IMR-90 (cell line): ENCODE measurements at regions not wholly inside any gene's neighbourhood (a gene's known extent, or its start where the extent isn't known, plus 50 kb on each side); places are given as distances from the start of the nearest gene placed in this dataset.

Experiments
- ATAC-seq: fragments of 200-7000 bp; cut with Tn5 transposase; 2 replicates; pipeline ENCODE4 v1.9.1; 2020; ENCODE audit warnings: low read depth, mild to moderate bottlenecking, moderate library complexity
- BruUV-seq: library from RNA; stranded (reverse); fragments of 400-500 nt; replicated peaks from 2 replicates; lab custom pipeline; 2021; lab: Mats Ljungman, UMichigan
- CTCF ChIA-PET: fragments of 300-600 bp; formaldehyde crosslinking; extraction: SDS; loops from one replicate; lab custom pipeline; 2021; ENCODE audit warnings: antibody characterized with exemption; lab: Yijun Ruan, JAX
- POLR2A ChIA-PET: fragments of 300-600 bp; sonication (Branson Sonifier 250); formaldehyde crosslinking; loops from one replicate; lab custom pipeline; 2022; ENCODE audit warnings: antibody characterized with exemption; ENCODE audit not compliant: unreplicated experiment; lab: Charles Lee
- DNase-seq: peaks from one replicate; pipeline ENCODE4 v3.0.0; 2013
- H2AFZ ChIP-seq: replicated peaks from 2 replicates; pipeline ENCODE3; 2013; ENCODE audit warnings: low read length, mild to moderate bottlenecking; ENCODE audit not compliant: poor library complexity
- H2AK5ac ChIP-seq: 2 replicates; pipeline ENCODE4 v1.6.1; 2013; ENCODE audit warnings: low read depth, low read length, inconsistent platforms
- H2AK9ac ChIP-seq: replicated peaks from 2 replicates; pipeline ENCODE3; 2013; ENCODE audit warnings: mild to moderate bottlenecking, low read depth, low read length, moderate library complexity; ENCODE audit not compliant: poor library complexity
- H2BK120ac ChIP-seq: 2 replicates; pipeline ENCODE4 v1.6.1; 2013; ENCODE audit warnings: low read depth, low read length, inconsistent platforms
- H2BK15ac ChIP-seq: 3 replicates; pipeline ENCODE4 v1.6.1; 2013; ENCODE audit warnings: low read depth, low read length, inconsistent platforms
- H2BK20ac ChIP-seq: 2 replicates; pipeline ENCODE4 v1.6.1; 2013; ENCODE audit warnings: low read depth, mild to moderate bottlenecking, inconsistent platforms, low read length, moderate library complexity
- H2BK5ac ChIP-seq: 2 replicates; pipeline ENCODE4 v1.6.1; 2013; ENCODE audit warnings: mild to moderate bottlenecking, low read depth, low read length, inconsistent platforms; ENCODE audit not compliant: poor library complexity, severe bottlenecking
- H3K14ac ChIP-seq: replicated peaks from 2 replicates; pipeline ENCODE4 v1.6.1; 2013; ENCODE audit warnings: low read depth, low read length, inconsistent platforms
- H3K18ac ChIP-seq: 2 replicates; pipeline ENCODE4 v1.6.1; 2013; ENCODE audit warnings: low read depth, low read length, control low read depth
- H3K23ac ChIP-seq: 2 replicates; pipeline ENCODE4 v1.6.1; 2013; ENCODE audit warnings: low read depth, low read length, inconsistent platforms
- H3K27ac ChIP-seq: 2 replicates; pipeline ENCODE4 v1.5.1; 2013; ENCODE audit warnings: mild to moderate bottlenecking, control low read depth, low read length; ENCODE audit not compliant: insufficient read depth
- H3K27me3 ChIP-seq: 2 replicates; pipeline ENCODE4 v1.6.1; 2013; ENCODE audit warnings: low read length; ENCODE audit not compliant: control insufficient read depth, insufficient read depth
- H3K36me3 ChIP-seq: 2 replicates; pipeline ENCODE4 v1.6.1; 2013; ENCODE audit warnings: low read length, mixed read lengths; ENCODE audit not compliant: control insufficient read depth, insufficient read depth
- H3K4ac ChIP-seq: 2 replicates; pipeline ENCODE4 v1.6.1; 2013; ENCODE audit warnings: low read depth, low read length, inconsistent platforms
- H3K4me1 ChIP-seq: 2 replicates; pipeline ENCODE4 v1.6.1; 2013; ENCODE audit warnings: low read length, mixed read lengths; ENCODE audit not compliant: control insufficient read depth, insufficient read depth
- H3K4me2 ChIP-seq: 2 replicates; pipeline ENCODE4 v1.6.1; 2013; ENCODE audit warnings: low read depth, mild to moderate bottlenecking, control low read depth, low read length, moderate library complexity
- H3K4me3 ChIP-seq: 2 replicates; pipeline ENCODE4 v1.5.1; 2013; ENCODE audit warnings: low read depth, mild to moderate bottlenecking, control low read depth, low read length, moderate library complexity; ENCODE audit not compliant: insufficient read depth
- H3K56ac ChIP-seq: 2 replicates; pipeline ENCODE4 v1.6.1; 2013; ENCODE audit warnings: low read length, inconsistent platforms; ENCODE audit not compliant: insufficient read depth; ENCODE audit errors: extremely low read depth
- H3K79me1 ChIP-seq, 2 experiments: 2 replicates each; pipeline ENCODE4 v1.6.1; 2013; ENCODE audit warnings: low read length in 2 of 2, inconsistent platforms in 1 of 2, low read depth in 1 of 2
- H3K9ac ChIP-seq: 2 replicates; pipeline ENCODE4 v1.6.1; 2013; ENCODE audit warnings: low read depth, low read length, control low read depth
- H3K9me1 ChIP-seq: 2 replicates; pipeline ENCODE4 v1.6.1; 2013; ENCODE audit warnings: low read length, inconsistent platforms; ENCODE audit not compliant: insufficient read depth
- H3K9me3 ChIP-seq: 2 replicates; pipeline ENCODE4 v1.6.1; 2013; ENCODE audit warnings: low read length; ENCODE audit not compliant: control insufficient read depth, insufficient read depth
- H4K20me1 ChIP-seq: 2 replicates; pipeline ENCODE4 v1.6.1; 2013; ENCODE audit warnings: low read length, inconsistent platforms; ENCODE audit not compliant: insufficient read depth
- H4K5ac ChIP-seq: 2 replicates; pipeline ENCODE4 v1.6.1; 2013; ENCODE audit warnings: mild to moderate bottlenecking, low read depth, low read length, control low read depth
- H4K8ac ChIP-seq, 2 experiments: 2 replicates each; pipeline ENCODE4 v1.6.1; 2013; ENCODE audit warnings: low read depth in 2 of 2, low read length in 2 of 2, control low read depth in 1 of 2, inconsistent platforms in 1 of 2
- H4K91ac ChIP-seq: 2 replicates; pipeline ENCODE4 v1.6.1; 2013; ENCODE audit warnings: low read depth, low read length, inconsistent platforms; ENCODE audit not compliant: insufficient read depth
- CEBPB ChIP-seq: IDR thresholded peaks from 2 replicates; pipeline ENCODE4 v1.6.1; 2012; ENCODE audit warnings: low read depth, low read length, improper control_type of control experiment
- MAFK ChIP-seq: IDR thresholded peaks from 2 replicates; pipeline ENCODE4 v1.6.1; 2012; ENCODE audit warnings: low read depth, low read length, improper control_type of control experiment
- MXI1 ChIP-seq: IDR thresholded peaks from 2 replicates; pipeline ENCODE4 v1.6.1; 2012; ENCODE audit warnings: low read depth, mild to moderate bottlenecking, low read length, moderate library complexity, borderline replicate concordance
- NFE2L2 ChIP-seq: fragments of 150-350 bp; IDR thresholded peaks from 2 replicates; pipeline ENCODE4 v1.6.1; 2016; ENCODE audit warnings: low read depth, mild to moderate bottlenecking, low read length
- RAD21 ChIP-seq: IDR thresholded peaks from 2 replicates; pipeline ENCODE4 v1.6.1; 2012; ENCODE audit warnings: low read length, improper control_type of control experiment
- dilution Hi-C: fragments of 300-500 bp; cut with HindIII; formaldehyde crosslinking; loops from one replicate; pipeline ENCODE4 v1.14.3; 2018; ENCODE audit warnings: low sequenced_read_pairs; ENCODE audit not compliant: unreplicated experiment
- in situ Hi-C: fragments of 300-500 bp; cut with MboI; formaldehyde crosslinking; loops from 3 replicates; pipeline ENCODE4 v1.14.3; 2019; ENCODE audit warnings: low sequenced_read_pairs, inconsistent platforms, mixed read lengths
- intact Hi-C: fragments of 100-400 bp; cut with micrococcal nuclease; formaldehyde crosslinking; loops from 2 replicates; pipeline ENCODE4 v1.10.0; 2022

- no peak overlapping the region for H2AFZ ChIP-seq
- no peak overlapping the region for H3K14ac ChIP-seq
- no peak overlapping the region for H3K56ac ChIP-seq
- H2BK15ac ChIP-seq = no peak overlapping the region
- in situ Hi-C loops = no loop called here
- DNase-seq = no peak
- BruUV-seq = no TSS peak
- H2BK5ac ChIP-seq = no peak overlapping the region
- no peak overlapping the region for H3K9ac ChIP-seq
- dilution Hi-C loops = no loop called here
- H2BK20ac ChIP-seq = no peak overlapping the region
- H3K9me1 ChIP-seq = 0 out of 2 replicates have a peak, but pooled peaks cover 3% of the 10 kb centered on the region
- no peaks in the 10 kb centered on the region for H3K36me3 ChIP-seq
- no peak for ATAC-seq
- H3K9me3 ChIP-seq = no peaks in the 10 kb centered on the region
- H3K79me1 ChIP-seq = no peaks in the 10 kb centered on the region
- ChIA-PET POLR2A (no interaction called here), CTCF (interaction anchor here (0.6 kb wide), 3 partner anchors 8 to 151 kb away, joined by 3 to 6 read pairs (median 4); no protein-coding TSS in a partner anchor)
- no peak overlapping the region for H3K23ac ChIP-seq
- H4K8ac ChIP-seq = no peak overlapping the region
- no peak overlapping the region for H3K4ac ChIP-seq
- no peak for TF ChIP-seq CEBPB
- no peak for TF ChIP-seq NFE2L2
- no peak for TF ChIP-seq RAD21
- no peak for TF ChIP-seq MXI1
- TF ChIP-seq MAFK = peak; percentile 97
- no peak overlapping the region for H2BK120ac ChIP-seq
- H3K27me3 ChIP-seq = no peaks in the 10 kb centered on the region
- no peak overlapping the region for H2AK5ac ChIP-seq
- no peak overlapping the region for H4K5ac ChIP-seq
- H3K27ac ChIP-seq = no peak overlapping the region
- H3K4me2 ChIP-seq = no peak overlapping the region
- H3K4me1 ChIP-seq = peaks cover 4% of the 10 kb centered on the region
- no peaks in the 10 kb centered on the region for H4K20me1 ChIP-seq
- no peak overlapping the region for H4K91ac ChIP-seq
- no peak overlapping the region for H3K4me3 ChIP-seq
- intact Hi-C loops = no loop called here
- H2AK9ac ChIP-seq = no peak overlapping the region
- H3K18ac ChIP-seq = no peak overlapping the region
These were observed 934.6 kb downstream of the TUSC7 start for GRCh38 chr3:117644203-117644602.
